GM12878 (cell line): ENCODE measurements at regions not wholly inside any gene's neighbourhood (a gene's known extent, or its start where the extent isn't known, plus 50 kb on each side); places are given as distances from the start of the nearest gene placed in this dataset.

Experiments
- ATAC-seq: fragments of 200-7000 bp; cut with Tn5 transposase; 3 replicates; pipeline ENCODE4 v1.9.1; 2020; ENCODE audit warnings: mild to moderate bottlenecking, moderate library complexity
- BruUV-seq: library from RNA; stranded (reverse); fragments of 400-500 nt; replicated peaks from 2 replicates; lab custom pipeline; 2021; lab: Mats Ljungman, UMichigan
- CTCF ChIA-PET: fragments of 300-600 bp; sonication (Branson Sonifier 250); formaldehyde crosslinking; extraction: SDS; loops from one replicate; lab custom pipeline; 2021; ENCODE audit warnings: inconsistent platforms; lab: Yijun Ruan, JAX
- POLR2A ChIA-PET: fragments of 350-600 bp; formaldehyde crosslinking; extraction: SDS; loops from one replicate; lab custom pipeline; 2021; ENCODE audit warnings: inconsistent platforms; lab: Charles Lee
- RAD21 ChIA-PET: fragments of 300-600 bp; sonication (Branson Sonifier 250); formaldehyde crosslinking; loops from one replicate; lab custom pipeline; 2023; ENCODE audit warnings: antibody characterized with exemption; ENCODE audit not compliant: unreplicated experiment; lab: Charles Lee
- SMC1A ChIA-PET: fragments of 300-600 bp; sonication (Branson Sonifier 250); formaldehyde crosslinking; loops from one replicate; lab custom pipeline; 2023; ENCODE audit not compliant: unreplicated experiment, uncharacterized antibody; lab: Charles Lee
- DNase-seq: peaks from one replicate; pipeline ENCODE4 v3.0.0-alpha.2; 2011; ENCODE audit warnings: low read depth, low spot score
- FAIRE-seq: peaks from 3 replicates; lab custom pipeline; 2011; peaks lifted over from hg19 to GRCh38; lab: Jason Lieb, UNC
- H2AFZ ChIP-seq: 2 replicates; pipeline ENCODE4 v1.6.0; 2011; ENCODE audit warnings: low read depth, low read length, control low read depth; ENCODE audit not compliant: control insufficient read depth
- H3K27ac ChIP-seq: 2 replicates; pipeline ENCODE4 v1.5.1; 2011; ENCODE audit warnings: control low read depth; ENCODE audit not compliant: control insufficient read depth, insufficient read depth
- H3K27me3 ChIP-seq, 2 experiments: replicated peaks in 1 of 2; 2 replicates each; pipeline versions ENCODE4 v1.6.0 to v1.6.1; 2011; ENCODE audit warnings: low read length in 1 of 2; ENCODE audit not compliant: control insufficient read depth in 2 of 2, insufficient read depth in 2 of 2
- H3K36me3 ChIP-seq, 2 experiments: 2 replicates each; pipeline ENCODE4 v1.5.1; 2011; ENCODE audit warnings: low read length in 1 of 2; ENCODE audit not compliant: control insufficient read depth in 2 of 2, insufficient read depth in 2 of 2
- H3K4me1 ChIP-seq: 2 replicates; pipeline ENCODE4 v1.6.1; 2011; ENCODE audit warnings: mild to moderate bottlenecking, low read length, moderate library complexity, mixed read lengths; ENCODE audit not compliant: control insufficient read depth, insufficient read depth
- H3K4me2 ChIP-seq: 2 replicates; pipeline ENCODE4 v1.6.0; 2011; ENCODE audit warnings: control low read depth; ENCODE audit not compliant: control insufficient read depth, insufficient read depth
- H3K4me3 ChIP-seq: fragments of 200-600 bp; sonication (generic); 2 replicates; pipeline ENCODE4 v1.5.1; 2016
- H3K79me2 ChIP-seq: 2 replicates; pipeline ENCODE4 v1.6.0; 2011; ENCODE audit warnings: low read length; ENCODE audit not compliant: control insufficient read depth, insufficient read depth
- H3K9ac ChIP-seq: 2 replicates; pipeline ENCODE4 v1.8.0; 2011; ENCODE audit warnings: low read length, control low read depth, mixed read lengths; ENCODE audit not compliant: control insufficient read depth, insufficient read depth
- H3K9me3 ChIP-seq: replicated peaks from 3 replicates; pipeline ENCODE4 v1.5.1; 2011; ENCODE audit warnings: mild to moderate bottlenecking, low read length; ENCODE audit not compliant: control insufficient read depth, insufficient read depth
- H4K20me1 ChIP-seq: 2 replicates; pipeline ENCODE4 v1.6.0; 2011; ENCODE audit not compliant: control insufficient read depth, insufficient read depth
- BACH1 ChIP-seq: fragments of 450-650 bp; IDR thresholded peaks from 2 replicates; pipeline ENCODE4 v1.6.1; 2017; ENCODE audit warnings: mild to moderate bottlenecking, borderline replicate concordance
- BHLHE40 ChIP-seq, 2 experiments: fragments of 450-650 bp in 1 of 2; IDR thresholded peaks; 2 replicates each; pipeline ENCODE4 v1.6.1; 2011 to 2017; ENCODE audit warnings: low read depth in 2 of 2, borderline replicate concordance in 1 of 2, improper control_type of control experiment in 1 of 2, low read length in 1 of 2, mild to moderate bottlenecking in 1 of 2
- CHD4 ChIP-seq: fragments of 200-600 bp; sonication (generic); IDR thresholded peaks from 2 replicates; pipeline ENCODE4 v1.6.1; 2016; ENCODE audit warnings: mild to moderate bottlenecking
- CREM ChIP-seq: IDR thresholded peaks from 2 replicates; pipeline ENCODE4 v1.6.1; 2014; ENCODE audit warnings: antibody characterized with exemption, low read depth
- FOXK2 ChIP-seq: fragments of 450-650 bp; IDR thresholded peaks from 2 replicates; pipeline ENCODE4 v1.6.1; 2017; ENCODE audit warnings: mild to moderate bottlenecking, moderate library complexity
- NFIC ChIP-seq: IDR thresholded peaks from 2 replicates; pipeline ENCODE4 v1.6.1; 2012; ENCODE audit warnings: low read depth, mild to moderate bottlenecking, inconsistent platforms, low read length, moderate library complexity
- SPI1 ChIP-seq: IDR thresholded peaks from 2 replicates; pipeline ENCODE4 v1.6.1; 2011; ENCODE audit warnings: low read depth, mild to moderate bottlenecking, low read length, moderate library complexity, borderline replicate concordance; ENCODE audit not compliant: insufficient read depth
- TARDBP ChIP-seq: IDR thresholded peaks from 2 replicates; pipeline ENCODE4 v1.6.1; 2016; ENCODE audit warnings: borderline replicate concordance
- TBL1XR1 ChIP-seq: IDR thresholded peaks from 2 replicates; pipeline ENCODE4 v1.6.1; 2012; ENCODE audit warnings: low read depth, low read length, improper control_type of control experiment
- TCF12 ChIP-seq: IDR thresholded peaks from 2 replicates; pipeline ENCODE4 v1.6.1; 2011; ENCODE audit warnings: low read depth, mild to moderate bottlenecking, low read length
- ZBTB40 ChIP-seq: fragments of 450-650 bp; IDR thresholded peaks from 2 replicates; pipeline ENCODE4 v1.6.1; 2016; ENCODE audit warnings: mild to moderate bottlenecking, moderate library complexity, borderline replicate concordance
- ZNF687 ChIP-seq: fragments of 450-650 bp; IDR thresholded peaks from 2 replicates; pipeline ENCODE4 v1.6.1; 2017; ENCODE audit warnings: mild to moderate bottlenecking, moderate library complexity
- in situ Hi-C: fragments of 300-500 bp; cut with MboI; formaldehyde crosslinking; loops from 9 replicates; pipeline ENCODE4 v1.14.3; 2018; ENCODE audit warnings: mixed read lengths
- intact Hi-C: fragments of 100-400 bp; cut with micrococcal nuclease; formaldehyde crosslinking; loops from one replicate; pipeline ENCODE4 v1.14.2; 2022; ENCODE audit not compliant: unreplicated experiment
- TF ChIP-seq, protein P1 (sequence below): fragments of 450-650 bp; IDR thresholded peaks from 2 replicates; pipeline ENCODE4 v1.6.1; 2017; ENCODE audit warnings: mild to moderate bottlenecking, moderate library complexity

DNA sequence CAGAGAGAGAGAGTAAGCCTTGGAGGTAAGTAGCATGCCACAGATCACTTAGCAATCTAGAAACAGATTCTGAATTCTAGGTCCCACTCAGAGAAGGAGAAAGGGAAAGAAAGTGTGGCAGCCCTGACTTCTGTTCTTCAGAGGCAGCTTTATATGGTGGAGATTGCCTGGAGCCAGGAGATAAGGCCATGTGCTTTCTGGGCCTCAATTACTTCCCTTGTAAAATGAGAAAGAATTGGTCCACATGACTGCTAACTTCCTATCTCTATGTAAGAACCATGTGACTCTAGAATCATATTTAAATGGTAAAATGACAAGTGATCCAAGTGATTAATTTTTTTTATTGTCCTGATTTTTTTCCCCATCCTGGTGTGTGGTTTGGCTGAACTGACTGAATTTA lies 64.1 kb downstream of the HHEX start:
- Histone ChIP-seq H3K4me1 (peaks cover 34% of the 10 kb centered on the region), H2AFZ (no peak overlapping the region), H4K20me1 (no peaks in the 10 kb centered on the region), H3K9ac (no peak overlapping the region), H3K27me3 (peaks cover 0 to 2% of the 10 kb centered on the region in 2 experiments; a peak in 2 of 4 replicates), H3K9me3 (no peaks in the 10 kb centered on the region; the same call in 2 of the 3 replicates), H3K27ac (no peak overlapping the region), H3K4me2 (no peak overlapping the region), H3K36me3 (no peaks in the 10 kb centered on the region), H3K79me2 (no peaks in the 10 kb centered on the region), H3K4me3 (no peak overlapping the region)
- in situ Hi-C loops (no loop called here), intact Hi-C loops (no loop called here)
- SMC1A ChIA-PET, result interaction anchor here (1.9 kb wide), 1 partner anchor 10 kb away, joined by 5 read pairs; no protein-coding TSS in a partner anchor
- no peak for DNase-seq
- ATAC-seq, result no peak
- no TSS peak for BruUV-seq
- CTCF ChIA-PET, result interaction anchor here (1.0 kb wide), 1 partner anchor 10 kb away, joined by 4 read pairs; no protein-coding TSS in a partner anchor
- FAIRE-seq, result no peak
- POLR2A ChIA-PET, result interaction anchor here (0.5 kb wide), 1 partner anchor 226 kb away, joined by 6 read pairs; no protein-coding TSS in a partner anchor
- RAD21 ChIA-PET, result interaction anchor here (1.1 kb wide), 1 partner anchor 11 kb away, joined by 4 read pairs; no protein-coding TSS in a partner anchor
- TF ChIP-seq SPI1 (no peak), BACH1 (no peak), TCF12 (no peak), ZNF687 (no peak), TBL1XR1 (no peak), CREM (no peak), NFIC (no peak), CHD4 (no peak), TARDBP (no peak), ZBTB40 (no peak), BHLHE40 (IDR thresholded peaks at IDR 0.05; ENCODE audit: borderline replicate concordance in 1 of 2, low read depth in 2 of 2, low read length in 1 of 2) (no peak), FOXK2 (no peak)
- TF ChIP-seq, protein P1, sequence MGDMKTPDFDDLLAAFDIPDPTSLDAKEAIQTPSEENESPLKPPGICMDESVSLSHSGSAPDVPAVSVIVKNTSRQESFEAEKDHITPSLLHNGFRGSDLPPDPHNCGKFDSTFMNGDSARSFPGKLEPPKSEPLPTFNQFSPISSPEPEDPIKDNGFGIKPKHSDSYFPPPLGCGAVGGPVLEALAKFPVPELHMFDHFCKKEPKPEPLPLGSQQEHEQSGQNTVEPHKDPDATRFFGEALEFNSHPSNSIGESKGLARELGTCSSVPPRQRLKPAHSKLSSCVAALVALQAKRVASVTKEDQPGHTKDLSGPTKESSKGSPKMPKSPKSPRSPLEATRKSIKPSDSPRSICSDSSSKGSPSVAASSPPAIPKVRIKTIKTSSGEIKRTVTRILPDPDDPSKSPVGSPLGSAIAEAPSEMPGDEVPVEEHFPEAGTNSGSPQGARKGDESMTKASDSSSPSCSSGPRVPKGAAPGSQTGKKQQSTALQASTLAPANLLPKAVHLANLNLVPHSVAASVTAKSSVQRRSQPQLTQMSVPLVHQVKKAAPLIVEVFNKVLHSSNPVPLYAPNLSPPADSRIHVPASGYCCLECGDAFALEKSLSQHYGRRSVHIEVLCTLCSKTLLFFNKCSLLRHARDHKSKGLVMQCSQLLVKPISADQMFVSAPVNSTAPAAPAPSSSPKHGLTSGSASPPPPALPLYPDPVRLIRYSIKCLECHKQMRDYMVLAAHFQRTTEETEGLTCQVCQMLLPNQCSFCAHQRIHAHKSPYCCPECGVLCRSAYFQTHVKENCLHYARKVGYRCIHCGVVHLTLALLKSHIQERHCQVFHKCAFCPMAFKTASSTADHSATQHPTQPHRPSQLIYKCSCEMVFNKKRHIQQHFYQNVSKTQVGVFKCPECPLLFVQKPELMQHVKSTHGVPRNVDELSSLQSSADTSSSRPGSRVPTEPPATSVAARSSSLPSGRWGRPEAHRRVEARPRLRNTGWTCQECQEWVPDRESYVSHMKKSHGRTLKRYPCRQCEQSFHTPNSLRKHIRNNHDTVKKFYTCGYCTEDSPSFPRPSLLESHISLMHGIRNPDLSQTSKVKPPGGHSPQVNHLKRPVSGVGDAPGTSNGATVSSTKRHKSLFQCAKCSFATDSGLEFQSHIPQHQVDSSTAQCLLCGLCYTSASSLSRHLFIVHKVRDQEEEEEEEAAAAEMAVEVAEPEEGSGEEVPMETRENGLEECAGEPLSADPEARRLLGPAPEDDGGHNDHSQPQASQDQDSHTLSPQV, result no peak
